COLO829 (cell line): ENCODE measurements at regions not wholly inside any gene's neighbourhood (a gene's known extent, or its start where the extent isn't known, plus 50 kb on each side); places are given as distances from the start of the nearest gene placed in this dataset.
"Not testable (repeated sequence)": the region's sequence is repeated elsewhere in the genome, so short reads cannot be mapped to it uniquely, and the experiment has no call there.

Source experiments
- DNase-seq: peaks from one replicate; pipeline ENCODE4 v3.0.0; 2012; ENCODE audit warnings: low spot score

- DNase-seq, result no peak
Measured at GRCh38 chr7:123323689-123324088, 123.9 kb upstream of the SLC13A1 start.

GRCh38 chr7:123321578-123321977 is 121.8 kb upstream of the SLC13A1 start:
- DNase-seq, result not testable (repeated sequence)

DNA sequence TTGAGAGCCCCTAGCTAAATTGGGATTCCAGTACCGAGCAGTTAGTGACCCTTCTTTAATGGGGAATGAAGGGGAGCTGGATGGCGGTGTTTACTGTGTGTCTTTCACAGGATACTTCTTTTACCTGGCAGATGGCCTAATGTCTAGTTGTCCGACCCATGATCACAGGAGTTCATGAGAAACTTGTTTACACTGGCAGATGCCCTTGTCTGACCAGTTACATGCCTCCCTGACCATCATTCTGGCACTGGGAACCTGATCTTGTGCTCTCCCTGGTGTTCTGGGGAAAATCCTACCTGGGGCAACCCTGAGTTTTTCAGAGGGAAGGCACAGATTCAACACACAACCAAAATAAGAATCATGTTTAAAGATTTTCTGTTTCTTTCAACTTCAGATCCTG is 120.1 kb upstream of the SLC13A1 start:
- DNase-seq, result no peak

DNA sequence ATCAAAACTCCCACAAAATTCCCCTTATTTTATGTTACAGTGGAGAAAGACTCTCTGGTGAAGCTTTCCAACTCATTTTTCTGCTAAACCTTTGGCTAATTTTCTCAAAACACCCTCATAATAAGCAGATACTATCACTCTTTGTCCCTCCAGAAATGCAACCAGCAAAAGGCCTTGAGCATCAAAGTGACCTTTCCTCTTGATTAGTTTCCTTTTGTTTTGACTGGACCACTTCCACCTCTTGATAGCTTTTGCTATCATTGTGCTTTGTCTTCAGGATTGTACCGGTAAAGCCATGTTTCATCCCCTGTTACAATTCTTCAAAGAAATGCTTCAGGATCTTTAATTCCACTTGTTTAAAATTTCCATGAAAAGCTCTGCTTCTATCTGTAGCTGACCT is 115.1 kb upstream of the SLC13A1 start:
- DNase-seq, result no peak

- no peak for DNase-seq
Measured at GRCh38 chr7:123308254-123308951, 108.6 kb upstream of the SLC13A1 start.

DNA sequence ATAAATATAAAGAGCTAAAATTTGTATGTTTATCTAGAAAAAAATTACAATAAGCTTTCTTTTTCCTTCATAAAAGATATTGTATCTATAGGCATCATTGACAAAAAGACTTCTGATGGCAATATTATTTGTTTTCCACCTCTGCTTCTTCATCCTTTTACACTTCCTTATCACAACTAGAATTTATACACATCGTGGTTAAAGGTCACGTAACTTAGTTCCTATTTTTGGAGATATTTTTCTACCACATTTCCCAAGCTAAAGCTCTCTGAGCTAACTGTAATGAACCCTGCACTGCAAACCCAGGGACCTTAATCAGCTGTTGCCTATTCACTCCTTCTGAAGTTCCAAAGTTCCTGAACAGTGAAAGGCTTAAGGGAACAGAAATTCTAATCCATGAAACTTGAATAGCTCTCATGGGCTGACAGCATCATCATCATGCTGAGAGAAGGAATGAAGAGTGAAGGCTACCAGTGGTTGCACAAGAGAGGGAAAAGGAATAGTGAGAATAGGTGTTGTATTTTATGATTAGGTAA is 106.1 kb upstream of the SLC13A1 start:
- DNase-seq, result no peak

DNA sequence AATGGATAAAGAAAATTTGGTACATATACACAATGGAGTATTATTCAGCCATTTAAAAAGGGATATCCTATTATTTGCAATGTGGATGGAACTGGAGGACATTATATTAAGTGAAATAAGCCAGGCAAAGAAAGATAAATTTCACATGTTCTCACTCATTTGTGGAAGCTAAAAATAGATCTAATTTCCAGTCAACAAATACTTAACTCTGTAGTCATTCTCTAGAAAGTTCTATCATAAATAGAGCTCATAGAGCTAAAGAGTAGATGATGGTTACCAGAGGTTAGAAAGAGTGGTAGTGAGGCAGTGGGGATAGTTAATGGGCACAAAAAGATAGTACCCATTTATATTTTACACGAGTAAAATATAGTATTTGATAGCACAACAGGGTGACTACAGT is 104.2 kb upstream of the SLC13A1 start:
- DNase-seq, result no peak

GRCh38 chr7:123296965-123297364 is 97.2 kb upstream of the SLC13A1 start:
- DNase-seq, result no peak

DNA sequence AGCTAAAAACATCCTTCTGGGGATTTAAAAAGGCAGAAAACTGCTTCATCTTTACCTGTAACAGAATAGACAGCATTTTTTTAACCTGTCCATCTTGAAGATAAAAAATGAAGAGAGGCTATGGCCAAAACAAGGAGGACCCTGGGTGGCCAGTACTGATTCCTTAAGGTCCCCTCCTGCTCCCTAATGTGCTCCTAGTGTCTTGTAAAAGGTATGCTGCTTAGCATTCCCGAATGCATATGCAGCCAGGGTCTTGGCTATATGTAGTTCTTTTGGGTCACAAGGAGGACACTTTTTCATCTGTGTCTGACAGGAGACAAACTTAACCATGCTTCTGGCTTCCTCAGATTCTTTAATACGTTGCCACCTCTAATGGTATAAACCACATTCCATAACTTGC is 93.9 kb upstream of the SLC13A1 start:
- DNase-seq, result no peak

- no peak for DNase-seq
Measured at GRCh38 chr7:123292227-123292626, 92.5 kb upstream of the SLC13A1 start.

DNA sequence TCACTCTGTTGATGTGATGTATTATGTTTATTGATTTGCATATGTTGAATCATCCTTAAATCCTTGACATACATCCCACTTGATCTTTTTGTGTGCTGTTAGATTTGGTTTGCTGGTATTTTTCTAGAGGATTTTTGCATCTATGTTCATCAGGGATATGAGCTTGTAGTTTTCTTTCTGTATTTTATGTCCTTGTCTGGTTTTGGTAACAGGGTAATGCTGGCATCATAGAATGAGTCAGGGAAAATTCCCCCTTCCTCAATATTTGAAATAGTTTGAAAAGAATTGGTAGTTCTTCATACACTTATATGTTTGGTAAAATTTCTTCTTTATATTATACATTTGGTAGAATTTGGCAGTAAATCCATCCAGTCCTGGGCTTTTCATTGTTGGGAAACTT is 89.4 kb upstream of the SLC13A1 start:
- DNase-seq, result no peak

- no peak for DNase-seq
Measured at GRCh38 chr7:123285076-123285700, 85.4 kb upstream of the SLC13A1 start.

DNA sequence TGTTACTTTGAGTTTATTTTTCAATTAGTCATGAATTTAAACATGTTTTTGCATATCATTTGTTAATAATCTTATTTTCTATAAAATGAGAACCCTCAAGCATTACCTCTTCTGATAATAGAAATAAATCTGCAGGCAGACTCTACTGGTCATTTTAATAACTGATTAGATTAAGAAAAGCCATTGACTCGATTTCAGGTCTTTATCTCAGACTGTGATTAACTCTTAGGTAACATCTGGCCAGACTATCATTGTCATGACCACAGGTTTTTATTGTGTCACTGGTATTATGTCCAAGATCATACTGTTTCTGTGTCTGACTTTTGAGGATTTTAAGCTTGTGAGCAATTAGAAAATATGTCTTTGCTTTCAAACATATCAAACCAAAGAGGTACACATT is 83.6 kb upstream of the SLC13A1 start:
- no peak for DNase-seq

GRCh38 chr7:123282181-123282580 is 82.4 kb upstream of the SLC13A1 start:
- no peak for DNase-seq

GRCh38 chr7:123279949-123280348 is 80.2 kb upstream of the SLC13A1 start:
- DNase-seq, result no peak

GRCh38 chr7:123275036-123275753 is 75.4 kb upstream of the SLC13A1 start:
- no peak for DNase-seq

GRCh38 chr7:123273185-123273584 is 73.4 kb upstream of the SLC13A1 start:
- DNase-seq, result no peak

- no peak for DNase-seq
Measured at GRCh38 chr7:123271856-123272255, 72.1 kb upstream of the SLC13A1 start.

GRCh38 chr7:123271231-123271630 is 71.5 kb upstream of the SLC13A1 start:
- DNase-seq, result peak; percentile 74

- no peak for DNase-seq
Measured at GRCh38 chr7:123270570-123270969, 70.8 kb upstream of the SLC13A1 start.

DNA sequence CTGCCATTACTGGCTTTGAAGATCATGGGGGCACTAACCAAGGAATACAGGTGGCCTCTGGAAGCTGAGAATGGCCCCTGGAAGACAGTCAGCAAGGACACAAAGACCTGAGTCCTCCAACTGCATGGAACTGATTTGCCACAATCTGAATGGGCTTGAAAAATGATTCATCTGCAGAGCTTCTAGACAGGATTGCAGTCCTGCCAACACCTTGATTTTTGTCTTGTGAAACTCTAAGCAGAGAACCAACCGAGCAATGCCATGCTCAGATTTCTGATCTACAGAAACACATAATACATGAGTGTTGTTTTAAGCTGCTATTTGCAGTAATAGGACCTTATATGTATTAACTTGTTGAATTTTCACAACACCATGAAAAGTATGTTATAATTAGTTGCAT is 66.1 kb upstream of the SLC13A1 start:
- no peak for DNase-seq

GRCh38 chr7:123264820-123265219 is 65.1 kb upstream of the SLC13A1 start:
- DNase-seq, result not testable (repeated sequence)

GRCh38 chr7:123260428-123260960 is 60.7 kb upstream of the SLC13A1 start:
- DNase-seq, result no peak
